HuH-7 (cell line): ENCODE measurements at regions not wholly inside any gene's neighbourhood (a gene's known extent, or its start where the extent isn't known, plus 50 kb on each side); places are given as distances from the start of the nearest gene placed in this dataset.

Experiments
- DNase-seq: peaks from one replicate; pipeline ENCODE4 v3.0.0; 2011; ENCODE audit warnings: low spot score

- no peak for DNase-seq
These were observed 73.7 kb upstream of the EXOC2 start for GRCh38 chr6:766625-767024.

DNA sequence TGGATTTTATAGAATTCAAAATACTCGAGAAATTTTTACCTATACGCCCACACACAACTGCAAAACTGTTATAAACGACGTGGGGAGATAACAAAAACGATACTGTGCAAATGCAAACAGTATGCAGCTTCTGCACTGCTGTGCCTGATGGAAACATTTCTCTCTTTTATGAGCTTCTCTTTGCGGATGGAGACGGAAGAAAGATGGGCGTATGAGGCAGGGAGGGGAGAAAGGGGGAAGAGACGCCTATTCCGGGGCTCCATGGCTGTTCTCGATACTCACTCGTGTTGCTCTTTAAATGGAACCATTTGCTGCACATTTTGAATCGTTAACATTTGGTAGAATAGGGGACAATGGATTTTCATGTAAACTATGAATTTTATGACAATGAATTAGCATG lies 69.1 kb upstream of the EXOC2 start:
- no peak for DNase-seq

GRCh38 chr6:760982-761955 lies 68.3 kb upstream of the EXOC2 start:
- DNase-seq: no peak

- DNase-seq: no peak
These were observed 66.8 kb upstream of the EXOC2 start for GRCh38 chr6:759729-760128.

GRCh38 chr6:756224-756623 lies 63.3 kb upstream of the EXOC2 start:
- DNase-seq: no peak

DNA sequence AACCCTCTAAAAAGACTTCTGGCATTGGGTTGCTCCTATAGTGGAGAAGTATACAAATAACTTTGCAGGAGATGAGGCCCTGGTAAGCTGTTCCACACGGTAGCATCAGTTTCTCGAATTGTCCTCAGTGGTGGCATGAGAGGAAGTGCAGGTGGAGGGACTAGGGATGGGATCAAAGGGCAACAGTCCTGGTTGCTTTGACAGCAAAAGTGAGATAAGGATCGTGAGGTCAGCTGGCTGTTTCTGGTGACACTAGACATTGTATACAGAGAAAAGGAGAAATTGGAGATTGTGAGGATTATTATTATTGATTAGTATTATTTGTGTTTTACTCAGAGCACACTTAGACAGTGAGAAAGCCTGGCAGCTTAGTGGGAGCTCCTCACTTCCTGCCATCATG lies 61.3 kb upstream of the EXOC2 start:
- DNase-seq: no peak

- DNase-seq: no peak
These were observed 60.5 kb upstream of the EXOC2 start for GRCh38 chr6:753486-753885.

DNA sequence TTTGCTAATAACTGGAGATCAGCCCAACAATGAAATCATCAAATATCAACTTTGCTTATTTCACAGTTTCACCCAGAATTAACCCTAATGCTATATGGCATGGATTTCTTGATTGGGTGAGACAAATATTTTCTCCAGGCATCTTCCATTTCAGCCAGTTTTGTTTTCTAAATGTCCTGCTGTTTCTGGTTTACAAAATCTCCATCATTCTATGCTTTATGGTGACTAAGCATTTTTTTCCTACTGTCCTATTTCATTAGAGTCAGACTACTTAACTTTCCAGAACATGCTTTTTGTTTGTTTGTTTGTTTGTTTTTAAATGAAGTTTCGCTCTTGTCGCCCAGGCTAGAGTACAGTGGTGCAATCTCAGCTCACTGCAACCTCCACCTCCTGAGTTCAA lies 59.5 kb upstream of the EXOC2 start:
- DNase-seq: no peak

GRCh38 chr6:751765-752164 lies 58.8 kb upstream of the EXOC2 start:
- DNase-seq: no peak

DNA sequence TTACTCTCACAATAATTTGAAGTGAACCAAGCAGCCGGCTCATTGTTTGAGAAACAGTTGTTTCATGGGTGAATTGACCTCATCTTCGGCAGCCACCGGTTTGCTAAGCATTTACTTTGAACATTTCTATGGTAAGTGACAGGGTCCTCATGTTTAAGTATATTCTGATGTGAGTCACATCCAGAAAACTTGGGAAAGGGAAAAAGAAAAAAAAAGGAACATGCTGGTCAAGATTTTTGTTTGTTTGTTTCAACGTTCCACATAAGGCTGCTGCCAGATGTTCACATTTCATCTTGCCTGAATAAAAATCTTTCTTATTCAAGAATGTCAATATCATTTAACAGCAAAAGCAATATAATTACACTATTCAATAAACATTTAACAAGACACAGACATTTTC lies 55.0 kb upstream of the EXOC2 start:
- no peak for DNase-seq

DNA sequence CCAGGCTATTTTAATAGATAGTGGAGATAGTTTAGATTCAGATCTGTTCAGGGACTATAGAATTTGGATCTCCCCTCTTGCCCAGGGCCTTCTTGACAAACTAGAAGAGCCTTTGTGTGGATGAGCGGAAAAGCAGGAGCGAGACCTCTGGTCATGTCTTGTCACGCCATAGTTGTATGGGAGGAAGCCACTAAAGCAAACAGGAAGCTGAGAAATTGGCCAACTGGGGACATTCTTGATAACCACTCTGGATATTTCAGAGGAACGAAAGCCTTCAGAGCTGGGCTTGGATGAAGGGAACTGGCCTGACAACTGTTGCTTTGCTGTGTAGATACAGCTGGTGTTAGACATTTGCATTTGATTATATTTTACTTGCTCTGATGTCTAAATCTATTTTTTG lies 54.1 kb upstream of the EXOC2 start:
- DNase-seq: no peak

GRCh38 chr6:744666-745353 lies 51.9 kb upstream of the EXOC2 start:
- no peak for DNase-seq

DNA sequence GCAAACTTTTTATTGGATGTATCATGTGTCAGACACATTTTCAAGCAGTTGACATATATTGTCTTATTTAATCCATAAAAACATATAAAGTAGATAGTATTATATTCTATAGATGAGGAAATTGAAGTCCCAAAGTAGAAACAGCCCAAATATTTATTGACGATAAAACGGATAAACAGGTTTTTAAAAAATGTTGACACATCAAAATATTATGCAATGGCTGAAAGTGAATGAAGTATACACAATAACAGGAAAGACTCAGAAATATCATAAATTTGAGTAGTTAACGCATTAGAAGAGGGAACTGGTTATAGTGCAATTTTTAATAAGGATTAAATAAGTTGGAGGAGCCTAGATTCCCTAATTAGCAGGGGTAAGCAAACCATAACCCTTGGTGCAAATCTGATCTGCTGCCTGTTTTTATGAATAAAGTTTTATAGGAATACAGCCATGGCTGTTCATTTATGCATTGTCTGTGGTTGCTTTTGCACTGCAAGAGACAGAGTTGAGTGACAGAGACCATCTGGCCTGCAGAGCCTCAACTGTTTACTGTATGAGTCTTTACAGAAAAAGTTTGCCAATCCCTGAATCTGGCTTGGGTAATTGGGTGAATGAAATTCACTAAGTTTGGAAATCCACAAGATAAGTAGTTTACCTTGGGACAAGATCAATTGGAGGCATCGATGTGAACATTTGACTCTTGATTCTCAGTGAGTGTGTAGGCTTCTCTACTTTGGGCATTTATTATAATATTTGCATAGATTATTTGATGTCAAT lies 50.6 kb upstream of the EXOC2 start:
- DNase-seq: no peak
